Neural progenitor cell (in vitro differentiated cells): ENCODE measurements at regions not wholly inside any gene's neighbourhood (a gene's known extent, or its start where the extent isn't known, plus 50 kb on each side); places are given as distances from the start of the nearest gene placed in this dataset.

Experiments
- EZH2 ChIP-seq: fragments of 200-600 bp; sonication (generic); IDR thresholded peaks from 2 replicates; pipeline ENCODE4 v1.6.1; 2017; ENCODE audit warnings: antibody characterized with exemption, mild to moderate bottlenecking, moderate library complexity
- EZH2phosphoT487 ChIP-seq: fragments of 200-600 bp; sonication (generic); IDR thresholded peaks from 2 replicates; pipeline ENCODE4 v1.6.1; 2017; ENCODE audit warnings: antibody characterized with exemption
- TF ChIP-seq, protein P1 (sequence below): fragments of 200-600 bp; sonication (generic); IDR thresholded peaks from 2 replicates; pipeline ENCODE4 v1.5.1; 2017; ENCODE audit warnings: antibody characterized with exemption, mild to moderate bottlenecking

DNA sequence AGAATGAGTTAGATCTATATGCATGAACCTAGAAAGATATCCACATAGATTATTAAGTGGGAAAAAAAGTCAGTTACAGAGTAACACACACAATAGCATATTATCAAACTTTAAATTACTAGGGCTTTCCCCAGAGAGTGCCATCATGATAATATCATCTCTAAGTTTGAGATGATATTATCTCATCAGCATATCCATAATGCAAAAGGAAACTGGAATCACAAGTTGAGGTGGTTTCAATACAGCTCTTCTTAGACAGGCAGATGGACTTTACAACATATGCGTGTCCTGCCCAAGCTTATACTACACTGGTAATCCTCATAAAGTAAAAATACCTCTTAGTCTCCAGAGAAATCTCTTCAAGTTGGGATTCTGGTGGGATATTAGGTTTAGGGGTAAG, 236.2 kb upstream of the SERP2 start:
- TF ChIP-seq EZH2 (no peak), EZH2phosphoT487 (no peak)
- TF ChIP-seq, protein P1, sequence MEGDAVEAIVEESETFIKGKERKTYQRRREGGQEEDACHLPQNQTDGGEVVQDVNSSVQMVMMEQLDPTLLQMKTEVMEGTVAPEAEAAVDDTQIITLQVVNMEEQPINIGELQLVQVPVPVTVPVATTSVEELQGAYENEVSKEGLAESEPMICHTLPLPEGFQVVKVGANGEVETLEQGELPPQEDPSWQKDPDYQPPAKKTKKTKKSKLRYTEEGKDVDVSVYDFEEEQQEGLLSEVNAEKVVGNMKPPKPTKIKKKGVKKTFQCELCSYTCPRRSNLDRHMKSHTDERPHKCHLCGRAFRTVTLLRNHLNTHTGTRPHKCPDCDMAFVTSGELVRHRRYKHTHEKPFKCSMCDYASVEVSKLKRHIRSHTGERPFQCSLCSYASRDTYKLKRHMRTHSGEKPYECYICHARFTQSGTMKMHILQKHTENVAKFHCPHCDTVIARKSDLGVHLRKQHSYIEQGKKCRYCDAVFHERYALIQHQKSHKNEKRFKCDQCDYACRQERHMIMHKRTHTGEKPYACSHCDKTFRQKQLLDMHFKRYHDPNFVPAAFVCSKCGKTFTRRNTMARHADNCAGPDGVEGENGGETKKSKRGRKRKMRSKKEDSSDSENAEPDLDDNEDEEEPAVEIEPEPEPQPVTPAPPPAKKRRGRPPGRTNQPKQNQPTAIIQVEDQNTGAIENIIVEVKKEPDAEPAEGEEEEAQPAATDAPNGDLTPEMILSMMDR = no peak
